Endothelial cell (in vitro differentiated cells): ENCODE measurements at regions not wholly inside any gene's neighbourhood (a gene's known extent, or its start where the extent isn't known, plus 50 kb on each side); places are given as distances from the start of the nearest gene placed in this dataset.

Experiments
- DNase-seq: peaks from one replicate; pipeline ENCODE4 v3.0.0; 2021; ENCODE audit warnings: low spot score
- H3K27ac Mint-ChIP-seq: one replicate; pipeline ENCODE4 v1.8.0; 2021; ENCODE audit warnings: mixed read lengths, inconsistent platforms; ENCODE audit not compliant: unreplicated experiment
- H3K27me3 Mint-ChIP-seq: one replicate; pipeline ENCODE4 v1.8.0; 2021; ENCODE audit warnings: mild to moderate bottlenecking, moderate library complexity, mixed read lengths, inconsistent platforms; ENCODE audit not compliant: unreplicated experiment
- H3K36me3 Mint-ChIP-seq: one replicate; pipeline ENCODE4 v1.8.0; 2021; ENCODE audit warnings: mild to moderate bottlenecking, low read depth, mixed read lengths, inconsistent platforms; ENCODE audit not compliant: unreplicated experiment
- H3K4me1 Mint-ChIP-seq: one replicate; pipeline ENCODE4 v1.8.0; 2021; ENCODE audit warnings: mild to moderate bottlenecking, mixed read lengths, inconsistent platforms; ENCODE audit not compliant: unreplicated experiment
- H3K4me3 Mint-ChIP-seq: one replicate; pipeline ENCODE4 v1.8.0; 2021; ENCODE audit warnings: mild to moderate bottlenecking, mixed read lengths, inconsistent platforms; ENCODE audit not compliant: unreplicated experiment
- H3K9me3 Mint-ChIP-seq: one replicate; pipeline ENCODE4 v1.8.0; 2021; ENCODE audit warnings: mixed read lengths, inconsistent platforms; ENCODE audit not compliant: unreplicated experiment
- TF ChIP-seq, protein P1 (sequence below): fragments of 200-600 bp; sonication (generic); IDR thresholded peaks from one replicate; pipeline ENCODE4 v1.5.0; 2021; ENCODE audit warnings: antibody characterized with exemption; ENCODE audit not compliant: unreplicated experiment

GRCh38 chr1:209223791-209224190 lies 359.7 kb upstream of the CAMK1G start:
- no peak overlapping the region for H3K4me3 Mint-ChIP-seq
- TF ChIP-seq, protein P1, sequence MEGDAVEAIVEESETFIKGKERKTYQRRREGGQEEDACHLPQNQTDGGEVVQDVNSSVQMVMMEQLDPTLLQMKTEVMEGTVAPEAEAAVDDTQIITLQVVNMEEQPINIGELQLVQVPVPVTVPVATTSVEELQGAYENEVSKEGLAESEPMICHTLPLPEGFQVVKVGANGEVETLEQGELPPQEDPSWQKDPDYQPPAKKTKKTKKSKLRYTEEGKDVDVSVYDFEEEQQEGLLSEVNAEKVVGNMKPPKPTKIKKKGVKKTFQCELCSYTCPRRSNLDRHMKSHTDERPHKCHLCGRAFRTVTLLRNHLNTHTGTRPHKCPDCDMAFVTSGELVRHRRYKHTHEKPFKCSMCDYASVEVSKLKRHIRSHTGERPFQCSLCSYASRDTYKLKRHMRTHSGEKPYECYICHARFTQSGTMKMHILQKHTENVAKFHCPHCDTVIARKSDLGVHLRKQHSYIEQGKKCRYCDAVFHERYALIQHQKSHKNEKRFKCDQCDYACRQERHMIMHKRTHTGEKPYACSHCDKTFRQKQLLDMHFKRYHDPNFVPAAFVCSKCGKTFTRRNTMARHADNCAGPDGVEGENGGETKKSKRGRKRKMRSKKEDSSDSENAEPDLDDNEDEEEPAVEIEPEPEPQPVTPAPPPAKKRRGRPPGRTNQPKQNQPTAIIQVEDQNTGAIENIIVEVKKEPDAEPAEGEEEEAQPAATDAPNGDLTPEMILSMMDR, result no peak
- no peaks in the 10 kb centered on the region for H3K27me3 Mint-ChIP-seq
- no peaks in the 10 kb centered on the region for H3K36me3 Mint-ChIP-seq
- DNase-seq, result no peak
- H3K9me3 Mint-ChIP-seq, result no peaks in the 10 kb centered on the region
- H3K4me1 Mint-ChIP-seq, result no peaks in the 10 kb centered on the region
- no peak overlapping the region for H3K27ac Mint-ChIP-seq

- peaks cover 1% of the 10 kb centered on the region for H3K27me3 Mint-ChIP-seq
- TF ChIP-seq, protein P1, result no peak
- no peak overlapping the region for H3K27ac Mint-ChIP-seq
- no peak for DNase-seq
- H3K4me1 Mint-ChIP-seq, result no peaks in the 10 kb centered on the region
- H3K36me3 Mint-ChIP-seq, result no peaks in the 10 kb centered on the region
- H3K9me3 Mint-ChIP-seq, result no peaks in the 10 kb centered on the region
- no peak overlapping the region for H3K4me3 Mint-ChIP-seq
Measured at GRCh38 chr1:209224886-209225285, 358.6 kb upstream of the CAMK1G start.

GRCh38 chr1:209227171-209227570 lies 356.3 kb upstream of the CAMK1G start:
- Mint-ChIP-seq H3K4me3 (no peak overlapping the region), H3K4me1 (no peaks in the 10 kb centered on the region), H3K27me3 (peaks cover 1% of the 10 kb centered on the region), H3K27ac (no peak overlapping the region), H3K36me3 (no peaks in the 10 kb centered on the region), H3K9me3 (no peaks in the 10 kb centered on the region)
- TF ChIP-seq, protein P1, result no peak
- no peak for DNase-seq

DNA sequence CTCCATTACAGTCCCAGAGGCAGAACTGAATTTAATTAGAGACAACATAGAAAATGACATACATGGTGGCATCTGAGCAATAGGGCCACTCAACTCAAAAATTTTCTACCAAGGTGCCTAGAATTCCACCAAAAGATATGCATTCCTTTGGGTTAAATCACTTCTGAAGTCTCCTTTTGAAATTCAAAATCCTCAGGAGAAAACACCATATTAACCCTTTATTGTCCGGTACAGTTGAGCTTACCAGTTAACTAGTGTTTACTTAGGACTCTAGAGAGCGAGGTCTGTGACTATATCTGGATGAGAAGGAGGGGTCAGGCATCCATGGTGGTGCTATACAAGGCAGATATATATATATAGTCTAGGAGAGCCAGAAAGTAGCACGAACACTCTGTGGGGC lies 355.6 kb upstream of the CAMK1G start:
- TF ChIP-seq, protein P1, result no peak
- Mint-ChIP-seq H3K36me3 (no peaks in the 10 kb centered on the region), H3K4me3 (no peak overlapping the region), H3K27me3 (peaks cover 6% of the 10 kb centered on the region), H3K4me1 (no peaks in the 10 kb centered on the region), H3K9me3 (no peaks in the 10 kb centered on the region), H3K27ac (no peak overlapping the region)
- no peak for DNase-seq

DNA sequence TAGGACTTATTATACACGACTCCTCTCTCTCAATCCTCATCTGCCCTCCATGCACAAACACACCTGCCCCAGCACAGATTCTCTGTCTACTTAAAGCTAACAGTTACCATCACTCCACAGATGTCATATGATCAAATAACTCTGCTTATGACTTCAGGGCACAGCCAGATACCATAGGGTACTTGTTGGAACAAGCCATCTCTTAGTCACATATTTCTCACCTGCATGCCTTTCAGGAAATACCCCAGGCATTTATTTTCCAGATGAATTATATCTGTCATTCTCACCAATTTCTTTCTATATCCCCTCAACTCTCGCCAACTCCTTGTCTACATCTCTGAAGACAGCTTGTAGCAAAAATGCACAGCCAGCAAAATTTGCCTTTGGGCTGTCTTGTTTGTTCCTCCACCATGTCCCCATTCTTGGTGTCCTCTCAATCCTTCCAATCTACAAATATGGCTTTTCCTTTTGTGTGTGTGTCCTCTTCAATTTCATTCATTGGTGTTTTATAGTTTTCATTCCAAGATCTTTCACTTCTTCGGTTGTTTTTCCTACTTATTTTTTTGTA lies 353.9 kb upstream of the CAMK1G start:
- H3K27me3 Mint-ChIP-seq, result peaks cover 6% of the 10 kb centered on the region
- no peaks in the 10 kb centered on the region for H3K36me3 Mint-ChIP-seq
- H3K4me3 Mint-ChIP-seq, result no peak overlapping the region
- no peaks in the 10 kb centered on the region for H3K4me1 Mint-ChIP-seq
- H3K27ac Mint-ChIP-seq, result no peak overlapping the region
- TF ChIP-seq, protein P1, result no peak
- DNase-seq, result no peak
- no peaks in the 10 kb centered on the region for H3K9me3 Mint-ChIP-seq
